Hepatocyte (in vitro differentiated cells): ENCODE measurements at regions not wholly inside any gene's neighbourhood (a gene's known extent, or its start where the extent isn't known, plus 50 kb on each side); places are given as distances from the start of the nearest gene placed in this dataset.

ENCODE experiments used
- EZH2phosphoT487 ChIP-seq: fragments of 200-600 bp; sonication (generic); IDR thresholded peaks from one replicate; pipeline ENCODE4 v1.6.1; 2018; ENCODE audit warnings: antibody characterized with exemption, mild to moderate bottlenecking, low read depth, moderate library complexity; ENCODE audit not compliant: unreplicated experiment, severe bottlenecking
- TF ChIP-seq, protein P1 (sequence below): fragments of 200-600 bp; sonication (generic); IDR thresholded peaks from 2 replicates; pipeline ENCODE4 v1.5.1; 2016; ENCODE audit warnings: antibody characterized with exemption, mild to moderate bottlenecking; ENCODE audit not compliant: poor library complexity

DNA sequence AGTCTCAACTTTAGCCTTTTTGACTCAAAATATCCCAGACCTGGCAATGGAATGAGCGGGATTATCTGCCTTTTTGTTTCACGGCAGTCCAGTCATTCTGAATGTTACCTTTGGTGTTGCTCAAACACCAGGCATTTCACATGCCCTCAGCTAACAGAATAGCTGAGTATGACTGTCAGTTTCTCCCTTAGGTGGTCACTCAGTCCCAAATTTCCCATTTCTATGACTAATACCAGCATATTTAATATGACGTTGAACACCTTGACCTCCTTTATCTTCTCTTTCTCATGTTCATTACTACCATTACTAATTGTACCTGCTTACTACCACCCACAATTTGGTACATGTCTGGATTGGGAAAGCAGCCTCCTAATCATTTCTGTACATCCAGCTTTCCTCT, 65.2 kb downstream of the EDN1 start:
- TF ChIP-seq, protein P1, sequence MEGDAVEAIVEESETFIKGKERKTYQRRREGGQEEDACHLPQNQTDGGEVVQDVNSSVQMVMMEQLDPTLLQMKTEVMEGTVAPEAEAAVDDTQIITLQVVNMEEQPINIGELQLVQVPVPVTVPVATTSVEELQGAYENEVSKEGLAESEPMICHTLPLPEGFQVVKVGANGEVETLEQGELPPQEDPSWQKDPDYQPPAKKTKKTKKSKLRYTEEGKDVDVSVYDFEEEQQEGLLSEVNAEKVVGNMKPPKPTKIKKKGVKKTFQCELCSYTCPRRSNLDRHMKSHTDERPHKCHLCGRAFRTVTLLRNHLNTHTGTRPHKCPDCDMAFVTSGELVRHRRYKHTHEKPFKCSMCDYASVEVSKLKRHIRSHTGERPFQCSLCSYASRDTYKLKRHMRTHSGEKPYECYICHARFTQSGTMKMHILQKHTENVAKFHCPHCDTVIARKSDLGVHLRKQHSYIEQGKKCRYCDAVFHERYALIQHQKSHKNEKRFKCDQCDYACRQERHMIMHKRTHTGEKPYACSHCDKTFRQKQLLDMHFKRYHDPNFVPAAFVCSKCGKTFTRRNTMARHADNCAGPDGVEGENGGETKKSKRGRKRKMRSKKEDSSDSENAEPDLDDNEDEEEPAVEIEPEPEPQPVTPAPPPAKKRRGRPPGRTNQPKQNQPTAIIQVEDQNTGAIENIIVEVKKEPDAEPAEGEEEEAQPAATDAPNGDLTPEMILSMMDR: no peak
- no peak for TF ChIP-seq EZH2phosphoT487
